ENCODE measurements at regions not wholly inside any gene's neighbourhood (a gene's known extent, or its start where the extent isn't known, plus 50 kb on each side); places are given as distances from the start of the nearest gene placed in this dataset.

- no peaks in the 10 kb centered on the region for H3K36me3 ChIP-seq (ENCODE audit: low read depth)
- H3K4me3 ChIP-seq = no peak overlapping the region
- in situ Hi-C loops (cut with MboI) = no loop called here
- H3K79me2 ChIP-seq (ENCODE audit: insufficient read depth) = no peaks in the 10 kb centered on the region
- H3K9me2 ChIP-seq (ENCODE audit: insufficient read depth) = no peaks in the 10 kb centered on the region
- no peaks in the 10 kb centered on the region for H3F3A ChIP-seq (ENCODE audit: insufficient read depth)
- no peak for TF ChIP-seq EZH2 (IDR thresholded peaks at IDR 0.05; ENCODE audit: insufficient read depth, poor library complexity, severe bottlenecking)
- no peak for TF ChIP-seq EZH2phosphoT487 (IDR thresholded peaks at IDR 0.05; ENCODE audit: insufficient read depth, low read depth)
- H3K4me2 ChIP-seq (ENCODE audit: unreplicated experiment) = no peak overlapping the region
- no peak overlapping the region for H2AFZ ChIP-seq
- no peak overlapping the region for H3K9ac ChIP-seq
- no peak overlapping the region for H3K27ac ChIP-seq
- no peak for DNase-seq
- H4K20me1 ChIP-seq (ENCODE audit: insufficient read depth) = no peaks in the 10 kb centered on the region
- H3K9me3 ChIP-seq (ENCODE audit: low read depth) = no peaks in the 10 kb centered on the region
- no peaks in the 10 kb centered on the region for H3K4me1 ChIP-seq (ENCODE audit: insufficient read depth)
- H3K27me3 ChIP-seq (replicated peaks; ENCODE audit: insufficient read depth) = no peaks in the 10 kb centered on the region
- WGBS, 2 experiments (ENCODE audit: low coverage in 1 of 2, low lambda C conversion rate in 2 of 2, missing lambda C conversion rate in 2 of 2) = 58 to 63% methylated on average over 33 of the region's 33 CpGs
Observed at GRCh38 chr11:70528046-70528793, 129.9 kb downstream of the CTTN start.

- 70 to 75% methylated on average over 16 to 18 of the region's 18 CpGs for WGBS, 2 experiments (ENCODE audit: low coverage in 1 of 2, low lambda C conversion rate in 2 of 2, missing lambda C conversion rate in 2 of 2)
- H3K4me3 ChIP-seq = no peak overlapping the region
- no peaks in the 10 kb centered on the region for H3K9me2 ChIP-seq (ENCODE audit: insufficient read depth)
- H3K9ac ChIP-seq = no peak overlapping the region
- no peaks in the 10 kb centered on the region for H4K20me1 ChIP-seq (ENCODE audit: insufficient read depth)
- no peaks in the 10 kb centered on the region for H3K4me1 ChIP-seq (ENCODE audit: insufficient read depth)
- no peak overlapping the region for H3K4me2 ChIP-seq (ENCODE audit: unreplicated experiment)
- no peaks in the 10 kb centered on the region for H3K36me3 ChIP-seq (ENCODE audit: low read depth)
- no peak for DNase-seq
- H3F3A ChIP-seq (ENCODE audit: insufficient read depth) = no peaks in the 10 kb centered on the region
- no peaks in the 10 kb centered on the region for H3K79me2 ChIP-seq (ENCODE audit: insufficient read depth)
- no peak overlapping the region for H3K27ac ChIP-seq
- H3K9me3 ChIP-seq (ENCODE audit: low read depth) = no peaks in the 10 kb centered on the region
- H3K27me3 ChIP-seq (replicated peaks; ENCODE audit: insufficient read depth) = no peaks in the 10 kb centered on the region
- H2AFZ ChIP-seq = no peak overlapping the region
- TF ChIP-seq EZH2 (IDR thresholded peaks at IDR 0.05; ENCODE audit: insufficient read depth, poor library complexity, severe bottlenecking) = no peak
- no peak for TF ChIP-seq EZH2phosphoT487 (IDR thresholded peaks at IDR 0.05; ENCODE audit: insufficient read depth, low read depth)
- in situ Hi-C loops (cut with MboI) = no loop called here
Observed at GRCh38 chr11:70528794-70529580, 130.7 kb downstream of the CTTN start.

DNA sequence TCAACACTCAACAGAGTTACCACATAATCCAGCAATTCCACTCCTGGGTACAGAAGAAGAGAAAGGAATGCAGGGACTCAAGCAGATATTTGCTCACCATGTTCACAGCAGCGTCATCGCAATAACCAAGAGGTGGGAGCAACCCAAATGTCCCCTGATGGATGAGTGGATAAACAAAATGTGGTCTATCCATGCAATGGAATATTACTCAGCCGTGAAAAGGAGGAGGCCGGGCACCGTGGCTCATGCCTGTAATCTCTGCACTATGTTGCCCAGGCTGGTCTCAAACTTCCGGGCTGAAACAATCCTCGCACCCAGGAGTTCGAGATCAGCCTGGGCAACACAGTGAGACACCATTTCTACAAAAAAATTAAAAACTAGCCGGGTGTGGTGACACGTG is 131.7 kb downstream of the CTTN start:
- no peaks in the 10 kb centered on the region for H3K9me2 ChIP-seq (ENCODE audit: insufficient read depth)
- no peak overlapping the region for H3K27ac ChIP-seq
- no peak overlapping the region for H2AFZ ChIP-seq
- no peak overlapping the region for H3K4me2 ChIP-seq (ENCODE audit: unreplicated experiment)
- no peak for TF ChIP-seq EZH2 (IDR thresholded peaks at IDR 0.05; ENCODE audit: insufficient read depth, poor library complexity, severe bottlenecking)
- TF ChIP-seq EZH2phosphoT487 (IDR thresholded peaks at IDR 0.05; ENCODE audit: insufficient read depth, low read depth) = no peak
- no peaks in the 10 kb centered on the region for H3K79me2 ChIP-seq (ENCODE audit: insufficient read depth)
- H3K27me3 ChIP-seq (replicated peaks; ENCODE audit: insufficient read depth) = no peaks in the 10 kb centered on the region
- in situ Hi-C loops (cut with MboI) = no loop called here
- no peaks in the 10 kb centered on the region for H3K36me3 ChIP-seq (ENCODE audit: low read depth)
- DNase-seq = no peak
- no peaks in the 10 kb centered on the region for H3F3A ChIP-seq (ENCODE audit: insufficient read depth)
- 54 to 66% methylated on average over 10 of the region's 10 CpGs for WGBS, 2 experiments (ENCODE audit: low coverage in 1 of 2, low lambda C conversion rate in 2 of 2, missing lambda C conversion rate in 2 of 2)
- no peaks in the 10 kb centered on the region for H3K9me3 ChIP-seq (ENCODE audit: low read depth)
- no peaks in the 10 kb centered on the region for H3K4me1 ChIP-seq (ENCODE audit: insufficient read depth)
- H4K20me1 ChIP-seq (ENCODE audit: insufficient read depth) = no peaks in the 10 kb centered on the region
- no peak overlapping the region for H3K9ac ChIP-seq
- no peak overlapping the region for H3K4me3 ChIP-seq

- in situ Hi-C loops (cut with MboI) = no loop called here
- Histone ChIP-seq H3K9me3 (ENCODE audit: low read depth) (no peaks in the 10 kb centered on the region), H3K4me1 (ENCODE audit: insufficient read depth) (no peaks in the 10 kb centered on the region), H3K4me3 (no peak overlapping the region), H3K9ac (no peak overlapping the region), H4K20me1 (ENCODE audit: insufficient read depth) (no peaks in the 10 kb centered on the region), H2AFZ (no peak overlapping the region), H3K27ac (no peak overlapping the region), H3K9me2 (ENCODE audit: insufficient read depth) (no peaks in the 10 kb centered on the region), H3K27me3 (replicated peaks; ENCODE audit: insufficient read depth) (no peaks in the 10 kb centered on the region), H3K79me2 (ENCODE audit: insufficient read depth) (no peaks in the 10 kb centered on the region), H3K4me2 (ENCODE audit: unreplicated experiment) (no peak overlapping the region), H3F3A (ENCODE audit: insufficient read depth) (no peaks in the 10 kb centered on the region), H3K36me3 (ENCODE audit: low read depth) (no peaks in the 10 kb centered on the region)
- WGBS, 2 experiments (ENCODE audit: low coverage in 1 of 2, low lambda C conversion rate in 2 of 2, missing lambda C conversion rate in 2 of 2) = 55 to 58% methylated on average over 11 of the region's 11 CpGs
- no peak for TF ChIP-seq EZH2phosphoT487 (IDR thresholded peaks at IDR 0.05; ENCODE audit: insufficient read depth, low read depth)
- TF ChIP-seq EZH2 (IDR thresholded peaks at IDR 0.05; ENCODE audit: insufficient read depth, poor library complexity, severe bottlenecking) = no peak
- no peak for DNase-seq
Observed at GRCh38 chr11:70530629-70531185, 132.4 kb downstream of the CTTN start.

Measured in GM23248 (cell line).